CD4-positive, alpha-beta T cell treated with Interleukin-21 for 1 hour (primary cell): ENCODE measurements at regions not wholly inside any gene's neighbourhood (a gene's known extent, or its start where the extent isn't known, plus 50 kb on each side); places are given as distances from the start of the nearest gene placed in this dataset.
A peak's percentile ranks its signal among the peaks of the same experiment; 100 is the strongest.

ENCODE experiments used
- DNase-seq: peaks from one replicate; pipeline ENCODE4 v3.0.0-alpha.2; 2020

GRCh38 chr15:95353512-95353911, 977.0 kb upstream of the NR2F2 start:
- DNase-seq: no peak

- no peak for DNase-seq
These were observed 970.5 kb upstream of the NR2F2 start for GRCh38 chr15:95359966-95360365.

GRCh38 chr15:95362306-95362705, 968.2 kb upstream of the NR2F2 start:
- DNase-seq: no peak

GRCh38 chr15:95363646-95364045, 966.9 kb upstream of the NR2F2 start:
- DNase-seq: no peak

GRCh38 chr15:95365511-95366107, 964.9 kb upstream of the NR2F2 start:
- no peak for DNase-seq

DNA sequence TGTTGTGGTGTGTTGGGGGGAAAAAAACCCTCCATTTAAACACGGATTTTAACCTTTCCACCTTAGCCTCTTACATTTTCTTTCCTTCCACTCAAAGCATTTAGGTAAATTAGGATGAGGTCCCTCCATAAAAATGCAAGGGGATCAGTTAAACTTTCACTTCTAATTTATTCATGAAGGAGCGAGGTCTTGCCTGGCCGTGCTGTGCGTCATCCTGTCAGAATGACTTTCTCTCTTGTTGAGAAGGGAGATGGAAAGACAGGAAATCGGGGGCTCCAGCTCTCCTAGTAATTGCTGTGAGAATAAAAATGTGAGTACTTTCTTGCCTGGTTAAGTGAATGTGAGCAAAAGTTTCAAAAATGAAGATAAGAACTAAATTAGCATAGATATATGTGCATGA, 962.3 kb upstream of the NR2F2 start:
- no peak for DNase-seq

DNA sequence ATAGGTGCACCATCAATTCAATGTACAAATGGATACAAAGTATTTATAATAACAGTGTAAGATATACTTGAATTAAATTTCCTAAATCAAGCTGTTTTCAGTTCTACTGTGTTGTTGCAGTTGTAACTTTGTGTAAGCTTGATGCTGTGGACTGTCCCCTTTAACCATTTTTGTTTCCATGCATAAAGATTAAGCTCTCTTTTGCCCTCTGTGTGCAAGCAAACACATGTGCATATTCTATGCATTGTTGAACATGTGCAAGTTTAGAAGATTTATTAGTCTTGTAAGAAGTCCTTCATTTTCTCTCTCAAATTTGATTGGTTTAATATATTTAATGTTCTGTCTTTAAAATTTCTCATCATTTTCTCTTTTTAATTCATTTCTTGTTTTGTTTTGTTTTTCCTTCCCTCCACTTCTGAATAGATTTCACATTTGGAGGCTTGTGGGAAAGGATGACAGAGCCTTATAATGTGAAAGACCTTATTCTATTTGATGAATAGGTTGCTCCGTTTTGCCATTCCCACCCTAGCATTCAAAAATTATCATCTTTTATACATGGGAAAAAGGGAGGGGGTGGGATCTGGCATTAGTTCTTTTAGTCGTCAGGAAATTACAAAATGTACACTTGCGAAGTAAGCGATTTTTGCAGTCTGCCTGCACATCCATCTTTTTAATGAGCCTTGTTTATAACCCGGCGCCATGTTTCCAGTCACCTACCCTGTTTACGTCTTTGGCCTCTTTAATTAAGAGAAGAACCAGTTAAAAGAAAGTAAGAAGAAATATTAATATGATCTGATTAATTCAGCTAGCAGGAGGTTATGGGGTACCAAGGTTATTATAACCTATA, 961.5 kb upstream of the NR2F2 start:
- no peak for DNase-seq

DNA sequence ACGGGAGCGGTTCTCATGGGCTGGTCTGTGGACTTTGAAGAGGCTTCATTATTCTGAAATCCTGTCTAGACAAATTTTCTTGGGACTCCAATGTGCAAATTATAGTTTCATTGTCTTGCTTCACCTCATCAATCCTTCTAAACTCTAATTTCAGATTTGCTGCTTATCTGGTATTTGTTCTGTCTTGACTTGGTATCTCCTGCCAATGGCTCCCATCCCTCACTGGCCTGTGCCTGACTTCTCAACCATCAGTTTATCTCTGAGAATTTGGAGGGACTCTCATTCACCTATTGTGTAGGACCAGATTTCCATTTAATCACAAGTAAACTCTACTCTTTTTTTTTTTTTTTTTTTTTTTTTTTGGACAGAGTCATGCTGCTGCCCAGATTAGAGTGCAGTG, 960.2 kb upstream of the NR2F2 start:
- DNase-seq: no peak

- DNase-seq: no peak
These were observed 958.8 kb upstream of the NR2F2 start for GRCh38 chr15:95371664-95372063.

DNA sequence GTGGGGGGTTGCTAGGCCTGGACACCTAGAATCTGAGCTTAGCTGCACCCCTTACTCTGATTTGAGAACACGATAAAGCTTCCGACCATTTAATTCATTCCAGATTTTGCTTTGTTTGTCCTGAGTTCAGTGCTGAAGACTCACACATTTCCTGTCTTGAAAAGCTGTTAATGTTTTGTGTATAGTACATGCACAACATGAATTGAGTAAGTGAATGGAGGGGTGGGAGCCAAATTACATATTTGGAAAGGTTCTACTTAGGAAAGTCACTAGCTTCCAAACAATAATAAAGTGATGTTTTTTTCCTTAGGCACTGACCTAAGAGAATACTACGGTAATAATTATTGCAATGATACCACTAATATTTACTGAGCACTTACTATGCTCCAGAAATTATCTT, 955.2 kb upstream of the NR2F2 start:
- DNase-seq: no peak

DNA sequence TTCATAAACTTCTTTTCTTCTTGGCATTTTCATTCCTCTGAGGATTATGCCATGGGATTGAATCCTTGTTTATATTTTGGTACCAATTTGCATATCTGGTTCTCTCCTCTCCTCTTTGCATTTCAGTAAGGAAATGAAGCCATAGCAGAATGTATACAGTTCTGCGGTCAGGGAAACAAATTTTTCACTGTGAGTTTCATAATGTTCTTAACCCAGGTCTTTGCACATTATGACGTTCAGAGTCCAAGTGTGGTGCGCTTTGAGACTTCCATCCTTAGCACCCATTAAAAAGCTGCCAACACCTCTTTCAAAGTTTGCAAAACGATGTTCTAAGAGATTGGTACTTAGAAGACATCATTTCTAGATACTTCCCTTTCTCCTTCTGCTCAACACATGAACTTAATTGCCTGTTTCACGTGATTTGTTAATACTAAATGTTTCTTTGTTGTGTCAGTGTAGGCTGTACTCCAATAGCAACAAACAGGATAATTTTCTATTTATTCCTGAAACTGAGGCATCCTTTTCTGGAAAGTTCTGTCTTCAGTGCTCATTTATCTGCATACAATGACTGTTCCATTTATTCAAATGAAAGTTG, 953.1 kb upstream of the NR2F2 start:
- DNase-seq: no peak

- no peak for DNase-seq
These were observed 936.1 kb upstream of the NR2F2 start for GRCh38 chr15:95394186-95395067.

DNA sequence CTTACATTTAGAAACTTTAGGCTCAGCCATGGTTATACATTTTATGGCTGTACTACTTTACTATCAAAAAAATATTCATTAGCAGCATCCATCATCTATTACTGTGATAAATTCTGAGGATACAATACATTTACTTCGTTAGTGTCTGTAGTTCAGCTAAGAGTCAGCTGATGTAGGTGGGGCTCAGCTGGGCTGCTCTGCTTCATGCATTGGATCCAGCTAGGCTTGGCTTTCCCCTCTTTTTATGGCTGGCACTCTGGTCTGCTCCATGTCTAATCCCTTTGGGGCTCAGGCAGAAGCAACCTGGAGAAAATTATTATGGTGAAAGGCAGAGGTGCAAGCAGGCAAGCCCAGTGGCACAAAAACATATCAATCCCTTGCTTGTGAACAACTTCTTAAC, 930.1 kb upstream of the NR2F2 start:
- DNase-seq: no peak

GRCh38 chr15:95401587-95401986, 928.9 kb upstream of the NR2F2 start:
- no peak for DNase-seq

- DNase-seq: no peak
These were observed 925.1 kb upstream of the NR2F2 start for GRCh38 chr15:95405447-95405846.

GRCh38 chr15:95407534-95407933, 923.0 kb upstream of the NR2F2 start:
- DNase-seq: no peak

- no peak for DNase-seq
These were observed 921.3 kb upstream of the NR2F2 start for GRCh38 chr15:95409211-95409610.

- DNase-seq: peak; percentile 1
These were observed 920.7 kb upstream of the NR2F2 start for GRCh38 chr15:95409626-95410310.

- no peak for DNase-seq
These were observed 919.7 kb upstream of the NR2F2 start for GRCh38 chr15:95410757-95411156.

- DNase-seq: no peak
These were observed 913.9 kb upstream of the NR2F2 start for GRCh38 chr15:95416576-95416975.

DNA sequence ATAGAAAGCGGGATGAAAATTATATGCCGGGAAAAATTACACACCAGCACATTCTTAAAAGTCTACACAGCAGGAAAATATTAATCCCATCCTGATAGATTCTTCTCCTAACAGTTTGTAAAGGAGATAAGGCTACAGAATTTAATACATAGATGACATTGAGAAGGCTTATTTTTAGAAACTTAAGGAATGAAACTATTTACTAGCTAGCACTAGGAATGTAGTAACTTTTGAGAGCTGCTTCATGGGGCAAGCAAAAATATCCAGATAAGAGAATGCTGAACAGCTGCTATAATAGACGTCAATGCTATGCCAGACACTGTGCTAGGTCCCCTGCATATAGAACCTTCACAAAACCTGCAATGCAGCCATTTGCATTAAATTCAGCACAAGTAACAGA, 912.7 kb upstream of the NR2F2 start:
- no peak for DNase-seq

- no peak for DNase-seq
These were observed 908.2 kb upstream of the NR2F2 start for GRCh38 chr15:95422255-95422654.

- no peak for DNase-seq
These were observed 904.6 kb upstream of the NR2F2 start for GRCh38 chr15:95425859-95426258.
